ENCODE measurements at regions not wholly inside any gene's neighbourhood (a gene's known extent, or its start where the extent isn't known, plus 50 kb on each side); places are given as distances from the start of the nearest gene placed in this dataset.

- H3K36me3 ChIP-seq (ENCODE audit: insufficient read depth, low read length) = no peaks in the 10 kb centered on the region
- H3K9me3 ChIP-seq (ENCODE audit: low read depth, low read length) = no peaks in the 10 kb centered on the region
- H3K79me2 ChIP-seq (ENCODE audit: insufficient read depth, low read length) = no peaks in the 10 kb centered on the region
- H3K27me3 ChIP-seq (ENCODE audit: insufficient read depth, low read length) = no peaks in the 10 kb centered on the region
- no peak for DNase-seq (ENCODE audit: insufficient read length, low spot score, missing footprints)
- H3K4me3 ChIP-seq (ENCODE audit: insufficient read depth, low read length) = no peak overlapping the region
- H3K4me1 ChIP-seq (ENCODE audit: insufficient read depth, low read length) = no peaks in the 10 kb centered on the region
- no peaks in the 10 kb centered on the region for H4K20me1 ChIP-seq (ENCODE audit: insufficient read depth, low read length)
- H3K4me2 ChIP-seq (ENCODE audit: insufficient read depth, low read length) = no peak overlapping the region
- no peak overlapping the region for H2AFZ ChIP-seq (ENCODE audit: low read length)
- TF ChIP-seq CTCF (IDR thresholded peaks at IDR 0.05; ENCODE audit: extremely low read depth, low read depth, low read length) = no peak
- no peak overlapping the region for H3K27ac ChIP-seq (ENCODE audit: low read depth, low read length)
These were observed 768.6 kb upstream of the HS6ST1 start for GRCh38 chr2:129087133-129087813.

GRCh38 chr2:129091620-129092019 lies 773.0 kb upstream of the HS6ST1 start:
- H3K79me2 ChIP-seq (ENCODE audit: insufficient read depth, low read length) = no peaks in the 10 kb centered on the region
- no peaks in the 10 kb centered on the region for H4K20me1 ChIP-seq (ENCODE audit: insufficient read depth, low read length)
- no peak overlapping the region for H2AFZ ChIP-seq (ENCODE audit: low read length)
- H3K4me1 ChIP-seq (ENCODE audit: insufficient read depth, low read length) = no peaks in the 10 kb centered on the region
- no peak overlapping the region for H3K27ac ChIP-seq (ENCODE audit: low read depth, low read length)
- no peaks in the 10 kb centered on the region for H3K36me3 ChIP-seq (ENCODE audit: insufficient read depth, low read length)
- H3K9me3 ChIP-seq (ENCODE audit: low read depth, low read length) = no peaks in the 10 kb centered on the region
- DNase-seq (ENCODE audit: insufficient read length, low spot score, missing footprints) = no peak
- TF ChIP-seq CTCF (IDR thresholded peaks at IDR 0.05; ENCODE audit: extremely low read depth, low read depth, low read length) = no peak
- no peak overlapping the region for H3K4me2 ChIP-seq (ENCODE audit: insufficient read depth, low read length)
- no peaks in the 10 kb centered on the region for H3K27me3 ChIP-seq (ENCODE audit: insufficient read depth, low read length)
- H3K4me3 ChIP-seq (ENCODE audit: insufficient read depth, low read length) = no peak overlapping the region

GRCh38 chr2:129092956-129093355 lies 774.3 kb upstream of the HS6ST1 start:
- no peak overlapping the region for H2AFZ ChIP-seq (ENCODE audit: low read length)
- no peaks in the 10 kb centered on the region for H3K79me2 ChIP-seq (ENCODE audit: insufficient read depth, low read length)
- H3K9me3 ChIP-seq (ENCODE audit: low read depth, low read length) = no peaks in the 10 kb centered on the region
- H3K36me3 ChIP-seq (ENCODE audit: insufficient read depth, low read length) = no peaks in the 10 kb centered on the region
- DNase-seq (ENCODE audit: insufficient read length, low spot score, missing footprints) = no peak
- no peak overlapping the region for H3K4me3 ChIP-seq (ENCODE audit: insufficient read depth, low read length)
- H3K27ac ChIP-seq (ENCODE audit: low read depth, low read length) = no peak overlapping the region
- H3K4me2 ChIP-seq (ENCODE audit: insufficient read depth, low read length) = no peak overlapping the region
- TF ChIP-seq CTCF (IDR thresholded peaks at IDR 0.05; ENCODE audit: extremely low read depth, low read depth, low read length) = no peak
- no peaks in the 10 kb centered on the region for H4K20me1 ChIP-seq (ENCODE audit: insufficient read depth, low read length)
- no peaks in the 10 kb centered on the region for H3K27me3 ChIP-seq (ENCODE audit: insufficient read depth, low read length)
- no peaks in the 10 kb centered on the region for H3K4me1 ChIP-seq (ENCODE audit: insufficient read depth, low read length)

GRCh38 chr2:129101186-129101585 lies 782.5 kb upstream of the HS6ST1 start:
- no peak overlapping the region for H3K4me2 ChIP-seq (ENCODE audit: insufficient read depth, low read length)
- no peaks in the 10 kb centered on the region for H3K36me3 ChIP-seq (ENCODE audit: insufficient read depth, low read length)
- H3K9me3 ChIP-seq (ENCODE audit: low read depth, low read length) = no peaks in the 10 kb centered on the region
- DNase-seq (ENCODE audit: insufficient read length, low spot score, missing footprints) = no peak
- no peaks in the 10 kb centered on the region for H3K79me2 ChIP-seq (ENCODE audit: insufficient read depth, low read length)
- no peak overlapping the region for H3K4me3 ChIP-seq (ENCODE audit: insufficient read depth, low read length)
- TF ChIP-seq CTCF (IDR thresholded peaks at IDR 0.05; ENCODE audit: extremely low read depth, low read depth, low read length) = no peak
- H3K27me3 ChIP-seq (ENCODE audit: insufficient read depth, low read length) = no peaks in the 10 kb centered on the region
- H3K27ac ChIP-seq (ENCODE audit: low read depth, low read length) = no peak overlapping the region
- no peaks in the 10 kb centered on the region for H3K4me1 ChIP-seq (ENCODE audit: insufficient read depth, low read length)
- no peaks in the 10 kb centered on the region for H4K20me1 ChIP-seq (ENCODE audit: insufficient read depth, low read length)
- H2AFZ ChIP-seq (ENCODE audit: low read length) = no peak overlapping the region
